Prostate gland (tissue), 2 donors: ENCODE measurements at regions not wholly inside any gene's neighbourhood (a gene's known extent, or its start where the extent isn't known, plus 50 kb on each side); places are given as distances from the start of the nearest gene placed in this dataset.

Source experiments
- DNase-seq: peaks from one replicate; pipeline ENCODE4 v3.0.0-alpha.2; 2019; ENCODE audit warnings: low spot score
- H3K27ac ChIP-seq, 2 donors: fragments of 200-600 bp; sonication (generic); 2 replicates each; pipeline ENCODE4 v1.5.1; 2017 to 2019
- H3K27me3 ChIP-seq: fragments of 200-600 bp; sonication (generic); replicated peaks from 2 replicates; pipeline ENCODE4 v1.5.1; 2019; ENCODE audit not compliant: insufficient read depth
- H3K36me3 ChIP-seq, 2 donors: fragments of 200-600 bp; sonication (generic); 1 replicate in 1 of 2; 2 replicates in 1 of 2; pipeline versions ENCODE4 v1.5.1 to v1.8.1; 2017 to 2019
- H3K4me1 ChIP-seq: fragments of 200-600 bp; sonication (generic); replicated peaks from 2 replicates; pipeline ENCODE4 v1.5.1; 2019
- H3K4me3 ChIP-seq, 2 donors: fragments of 200-600 bp; sonication (generic); 2 replicates each; pipeline ENCODE4 v1.5.1; 2017 to 2019
- H3K9me3 ChIP-seq: fragments of 200-600 bp; sonication (generic); 2 replicates; pipeline ENCODE4 v1.5.1; 2017
- POLR2A ChIP-seq: fragments of 450-650 bp; IDR thresholded peaks from one replicate; pipeline ENCODE4 v1.6.1; 2016; ENCODE audit warnings: antibody characterized with exemption, mild to moderate bottlenecking
- POLR2AphosphoS5 ChIP-seq: sonication (generic); formaldehyde crosslinking; IDR thresholded peaks from one replicate; pipeline ENCODE4 v1.6.1; 2017; ENCODE audit warnings: antibody characterized with exemption
- WGBS: methylation state at CpG from one replicate; pipeline ENCODE4 v1.1.5; 2018; 5-methylcytosine and 5-hydroxymethylcytosine counted together
- intact Hi-C: fragments of 100-400 bp; cut with DNase I; formaldehyde crosslinking; loops from one replicate; pipeline ENCODE4 v1.14.2; 2022
- TF ChIP-seq, protein P1 (sequence below), 4 experiments: fragments of 200-600 bp in 2 of 4; fragments of 450-650 bp in 2 of 4; sonication (generic) in 2 of 4; IDR thresholded peaks; 1 replicate in 3 of 4; 2 replicates in 1 of 4; pipeline ENCODE4 v1.5.1; 2016 to 2019; ENCODE audit warnings: antibody characterized with exemption in 4 of 4, mild to moderate bottlenecking in 2 of 4, moderate library complexity in 2 of 4

- no peak overlapping the region for H3K4me3 ChIP-seq
- DNase-seq: no peak
- TF ChIP-seq POLR2A: no peak
- no peak for TF ChIP-seq POLR2AphosphoS5
- TF ChIP-seq, protein P1, sequence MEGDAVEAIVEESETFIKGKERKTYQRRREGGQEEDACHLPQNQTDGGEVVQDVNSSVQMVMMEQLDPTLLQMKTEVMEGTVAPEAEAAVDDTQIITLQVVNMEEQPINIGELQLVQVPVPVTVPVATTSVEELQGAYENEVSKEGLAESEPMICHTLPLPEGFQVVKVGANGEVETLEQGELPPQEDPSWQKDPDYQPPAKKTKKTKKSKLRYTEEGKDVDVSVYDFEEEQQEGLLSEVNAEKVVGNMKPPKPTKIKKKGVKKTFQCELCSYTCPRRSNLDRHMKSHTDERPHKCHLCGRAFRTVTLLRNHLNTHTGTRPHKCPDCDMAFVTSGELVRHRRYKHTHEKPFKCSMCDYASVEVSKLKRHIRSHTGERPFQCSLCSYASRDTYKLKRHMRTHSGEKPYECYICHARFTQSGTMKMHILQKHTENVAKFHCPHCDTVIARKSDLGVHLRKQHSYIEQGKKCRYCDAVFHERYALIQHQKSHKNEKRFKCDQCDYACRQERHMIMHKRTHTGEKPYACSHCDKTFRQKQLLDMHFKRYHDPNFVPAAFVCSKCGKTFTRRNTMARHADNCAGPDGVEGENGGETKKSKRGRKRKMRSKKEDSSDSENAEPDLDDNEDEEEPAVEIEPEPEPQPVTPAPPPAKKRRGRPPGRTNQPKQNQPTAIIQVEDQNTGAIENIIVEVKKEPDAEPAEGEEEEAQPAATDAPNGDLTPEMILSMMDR (IDR thresholded peaks at IDR 0.05): no peak
- no peak overlapping the region for H3K27ac ChIP-seq
- no peaks in the 10 kb centered on the region for H3K4me1 ChIP-seq
- no peaks in the 10 kb centered on the region for H3K27me3 ChIP-seq
- no peaks in the 10 kb centered on the region for H3K36me3 ChIP-seq
- H3K9me3 ChIP-seq: no peaks in the 10 kb centered on the region
- WGBS: 57% methylated on average over 15 of the region's 15 CpGs
- intact Hi-C loops: no loop called here
These were observed 237.7 kb upstream of the ZFHX3 start for GRCh38 chr16:73285436-73286201.

DNA sequence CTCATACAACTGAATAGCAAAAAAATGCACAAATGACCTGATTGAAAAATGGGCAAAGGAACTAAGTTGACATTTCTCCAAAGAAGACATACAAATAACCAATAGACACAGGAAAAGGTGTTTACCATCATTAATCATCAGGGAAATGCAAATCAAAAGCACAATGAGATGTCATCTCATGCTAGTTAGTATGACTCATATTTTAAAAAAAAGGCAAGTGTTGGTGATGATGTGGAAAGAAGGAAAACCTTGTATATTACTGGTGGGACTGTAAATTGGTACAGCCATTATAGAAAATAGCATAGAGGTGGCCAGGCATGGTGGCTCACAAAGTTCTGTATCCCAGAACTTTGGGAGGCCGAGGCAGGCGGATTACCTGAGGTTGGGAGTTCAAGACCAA, 232.5 kb upstream of the ZFHX3 start:
- Histone ChIP-seq H3K27ac (no peak overlapping the region), H3K4me1 (no peaks in the 10 kb centered on the region), H3K27me3 (no peaks in the 10 kb centered on the region), H3K9me3 (no peaks in the 10 kb centered on the region), H3K36me3 (no peaks in the 10 kb centered on the region), H3K4me3 (no peak overlapping the region)
- WGBS: 97% methylated on average over 2 of the region's 2 CpGs
- intact Hi-C loops: no loop called here
- no peak for TF ChIP-seq POLR2A
- TF ChIP-seq, protein P1 (IDR thresholded peaks at IDR 0.05): no peak
- DNase-seq: no peak

DNA sequence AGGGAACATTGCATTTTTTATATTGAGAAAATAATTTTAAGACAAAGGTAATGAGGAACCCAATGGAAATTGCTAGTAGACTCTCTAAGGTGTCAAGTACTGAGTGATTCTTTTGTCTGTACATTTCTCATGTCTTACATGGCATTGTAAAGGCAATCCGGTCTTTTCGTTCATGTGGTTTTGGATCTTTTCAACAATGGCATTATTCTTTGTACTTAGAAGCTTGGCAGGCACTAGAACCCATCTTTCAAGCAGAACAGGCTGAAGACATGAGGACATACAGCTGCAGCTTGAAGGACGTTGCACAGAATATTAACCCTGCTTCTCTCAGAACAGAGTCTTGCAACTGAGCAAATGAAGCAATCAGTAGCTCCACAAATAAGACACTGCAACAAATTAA, 231.5 kb upstream of the ZFHX3 start:
- Histone ChIP-seq H3K9me3 (no peaks in the 10 kb centered on the region), H3K27me3 (no peaks in the 10 kb centered on the region), H3K4me1 (no peaks in the 10 kb centered on the region), H3K36me3 (no peaks in the 10 kb centered on the region), H3K4me3 (no peak overlapping the region), H3K27ac (no peak overlapping the region)
- TF ChIP-seq POLR2A: no peak
- TF ChIP-seq POLR2AphosphoS5: no peak
- TF ChIP-seq, protein P1 (IDR thresholded peaks at IDR 0.05): no peak
- WGBS: 33% methylated on average over 3 of the region's 3 CpGs
- DNase-seq: no peak
- intact Hi-C loops: no loop called here

- no peak overlapping the region for H3K27ac ChIP-seq
- H3K9me3 ChIP-seq: no peaks in the 10 kb centered on the region
- H3K36me3 ChIP-seq: no peaks in the 10 kb centered on the region
- 70% methylated on average over 5 of the region's 5 CpGs for WGBS
- H3K4me1 ChIP-seq: no peaks in the 10 kb centered on the region
- H3K27me3 ChIP-seq: no peaks in the 10 kb centered on the region
- no peak overlapping the region for H3K4me3 ChIP-seq
- intact Hi-C loops: no loop called here
- no peak for TF ChIP-seq POLR2AphosphoS5
- TF ChIP-seq, protein P1 (IDR thresholded peaks at IDR 0.05): no peak
- no peak for TF ChIP-seq POLR2A
- DNase-seq: no peak
These were observed 229.1 kb upstream of the ZFHX3 start for GRCh38 chr16:73277071-73277470.

- H3K27me3 ChIP-seq: no peaks in the 10 kb centered on the region
- TF ChIP-seq, protein P1 (IDR thresholded peaks at IDR 0.05): no peak
- TF ChIP-seq POLR2A: no peak
- no peak for TF ChIP-seq POLR2AphosphoS5
- 54% methylated on average over 2 of the region's 2 CpGs for WGBS
- H3K4me3 ChIP-seq: no peak overlapping the region
- no peaks in the 10 kb centered on the region for H3K4me1 ChIP-seq
- H3K27ac ChIP-seq: no peak overlapping the region
- no peak for DNase-seq
- intact Hi-C loops: no loop called here
- H3K9me3 ChIP-seq: no peaks in the 10 kb centered on the region
- no peaks in the 10 kb centered on the region for H3K36me3 ChIP-seq
These were observed 227.5 kb upstream of the ZFHX3 start for GRCh38 chr16:73275448-73275847.
